H9 (cell line): ENCODE measurements at regions not wholly inside any gene's neighbourhood (a gene's known extent, or its start where the extent isn't known, plus 50 kb on each side); places are given as distances from the start of the nearest gene placed in this dataset.
A peak's percentile ranks its signal among the peaks of the same experiment; 100 is the strongest.

Source experiments
- DNase-seq: peaks from one replicate; pipeline ENCODE4 v3.0.0-alpha.2; 2017
- H2AFZ ChIP-seq: one replicate; pipeline ENCODE4 v1.6.1; 2013; ENCODE audit warnings: mild to moderate bottlenecking, low read length, control low read depth, moderate library complexity
- H2AK5ac ChIP-seq: 2 replicates; pipeline ENCODE4 v1.6.1; 2013; ENCODE audit warnings: low read length, control low read depth, mixed read lengths; ENCODE audit not compliant: insufficient read length
- H2BK120ac ChIP-seq: one replicate; pipeline ENCODE4 v1.6.1; 2013; ENCODE audit warnings: low read depth, mild to moderate bottlenecking, low read length, control low read depth, inconsistent platforms; ENCODE audit not compliant: poor library complexity, severe bottlenecking
- H2BK12ac ChIP-seq: 2 replicates; pipeline ENCODE4 v1.6.1; 2013; ENCODE audit warnings: low read length, control low read depth, mixed read lengths, low read depth; ENCODE audit not compliant: insufficient read length
- H2BK15ac ChIP-seq: 2 replicates; pipeline ENCODE4 v1.6.1; 2013; ENCODE audit warnings: low read depth, low read length, control low read depth
- H2BK20ac ChIP-seq: one replicate; pipeline ENCODE4 v1.6.1; 2013; ENCODE audit warnings: low read depth, mild to moderate bottlenecking, low read length, control low read depth, inconsistent platforms; ENCODE audit not compliant: poor library complexity, severe bottlenecking
- H2BK5ac ChIP-seq: 2 replicates; pipeline ENCODE4 v1.6.1; 2013; ENCODE audit warnings: low read length, control low read depth, mixed read lengths; ENCODE audit not compliant: insufficient read length
- H3K14ac ChIP-seq: 2 replicates; pipeline ENCODE4 v1.6.1; 2013; ENCODE audit warnings: low read length, control low read depth; ENCODE audit not compliant: insufficient read depth
- H3K18ac ChIP-seq: 2 replicates; pipeline ENCODE4 v1.6.1; 2013; ENCODE audit warnings: low read depth, mild to moderate bottlenecking, mixed read lengths, low read length, control low read depth; ENCODE audit not compliant: insufficient read length
- H3K23ac ChIP-seq: 2 replicates; pipeline ENCODE4 v1.6.1; 2013; ENCODE audit warnings: low read length, control low read depth, mixed read lengths, low read depth; ENCODE audit not compliant: insufficient read length
- H3K23me2 ChIP-seq: 2 replicates; pipeline ENCODE4 v1.6.1; 2013; ENCODE audit warnings: low read depth, mild to moderate bottlenecking, mixed read lengths, low read length, control low read depth; ENCODE audit not compliant: insufficient read length, poor library complexity, severe bottlenecking
- H3K27ac ChIP-seq: 2 replicates; pipeline ENCODE4 v1.5.1; 2013; ENCODE audit warnings: low read length, control low read depth, mixed read lengths, low read depth; ENCODE audit not compliant: insufficient read length
- H3K27me3 ChIP-seq: 2 replicates; pipeline ENCODE4 v1.6.1; 2013; ENCODE audit warnings: low read length, control low read depth, inconsistent platforms; ENCODE audit not compliant: insufficient read depth
- H3K4ac ChIP-seq: 2 replicates; pipeline ENCODE4 v1.6.1; 2013; ENCODE audit warnings: low read depth, mild to moderate bottlenecking, control low read depth, inconsistent platforms, low read length, moderate library complexity
- H3K4me1 ChIP-seq: 2 replicates; pipeline ENCODE4 v1.6.1; 2013; ENCODE audit warnings: low read length, control low read depth, inconsistent platforms; ENCODE audit not compliant: insufficient read depth
- H3K4me2 ChIP-seq: 2 replicates; pipeline ENCODE4 v1.6.1; 2013; ENCODE audit warnings: low read length, control low read depth, mixed read lengths; ENCODE audit not compliant: insufficient read length, insufficient read depth
- H3K56ac ChIP-seq: 2 replicates; pipeline ENCODE4 v1.6.1; 2013; ENCODE audit warnings: low read depth, mild to moderate bottlenecking, mixed read lengths, low read length, control low read depth; ENCODE audit not compliant: insufficient read length
- H3K79me1 ChIP-seq: 2 replicates; pipeline ENCODE4 v1.6.1; 2013; ENCODE audit warnings: low read depth, mild to moderate bottlenecking, moderate library complexity, low read length, control low read depth, inconsistent platforms; ENCODE audit not compliant: insufficient read depth, poor library complexity, severe bottlenecking
- H3K79me2 ChIP-seq: 2 replicates; pipeline ENCODE4 v1.6.1; 2013; ENCODE audit warnings: low read length, control low read depth, inconsistent platforms; ENCODE audit not compliant: insufficient read depth
- H3K9ac ChIP-seq: 2 replicates; pipeline ENCODE4 v1.6.1; 2013; ENCODE audit warnings: low read length, control low read depth, mixed read lengths; ENCODE audit not compliant: insufficient read length; ENCODE audit errors: extremely low read depth
- H3K9me3 ChIP-seq: one replicate; pipeline ENCODE4 v1.6.1; 2013; ENCODE audit warnings: low read depth, low read length, inconsistent platforms; ENCODE audit not compliant: control insufficient read depth
- H3T11ph ChIP-seq: one replicate; pipeline ENCODE4 v1.6.1; 2013; ENCODE audit warnings: mild to moderate bottlenecking, low read length, control low read depth, inconsistent platforms
- H4K20me1 ChIP-seq: one replicate; pipeline ENCODE4 v1.6.1; 2013; ENCODE audit not compliant: control insufficient read depth, insufficient read length, insufficient read depth
- H4K5ac ChIP-seq: 2 replicates; pipeline ENCODE4 v1.6.1; 2013; ENCODE audit warnings: low read depth, mild to moderate bottlenecking, mixed read lengths, low read length, control low read depth; ENCODE audit not compliant: insufficient read length
- H4K8ac ChIP-seq: replicated peaks from 2 replicates; pipeline ENCODE4 v1.6.1; 2013; ENCODE audit warnings: low read length, control low read depth, mixed read lengths, low read depth; ENCODE audit not compliant: insufficient read length
- H4K91ac ChIP-seq: 2 replicates; pipeline ENCODE4 v1.6.1; 2013; ENCODE audit warnings: low read depth, mild to moderate bottlenecking, moderate library complexity, mixed read lengths, low read length, control low read depth; ENCODE audit not compliant: insufficient read length
- H3K27ac Mint-ChIP-seq, 3 experiments: 2 replicates in 2 of 3; 3 replicates in 1 of 3; pipeline ENCODE4 v1.8.0; 2020 to 2021; ENCODE audit warnings: mixed read lengths in 3 of 3, mild to moderate bottlenecking in 1 of 3, moderate library complexity in 1 of 3
- H3K27me3 Mint-ChIP-seq: 2 replicates; pipeline ENCODE4 v1.8.0; 2021; ENCODE audit warnings: low read depth, mild to moderate bottlenecking, moderate library complexity, mixed read lengths
- H3K36me3 Mint-ChIP-seq, 3 experiments: 2 replicates in 2 of 3; 3 replicates in 1 of 3; pipeline ENCODE4 v1.8.0; 2020 to 2021; ENCODE audit warnings: low read depth in 3 of 3, mixed read lengths in 3 of 3; ENCODE audit not compliant: insufficient read depth in 1 of 3
- H3K4me1 Mint-ChIP-seq, 2 experiments: 2 replicates each; pipeline ENCODE4 v1.8.0; 2020; ENCODE audit warnings: mixed read lengths in 2 of 2
- H3K4me3 Mint-ChIP-seq, 2 experiments: 2 replicates in 1 of 2; 3 replicates in 1 of 2; pipeline ENCODE4 v1.8.0; 2020 to 2021; ENCODE audit warnings: mild to moderate bottlenecking in 2 of 2, mixed read lengths in 2 of 2, moderate library complexity in 1 of 2
- H3K9me3 Mint-ChIP-seq, 2 experiments: 2 replicates in 1 of 2; 3 replicates in 1 of 2; pipeline ENCODE4 v1.8.0; 2020; ENCODE audit warnings: mild to moderate bottlenecking in 2 of 2, mixed read lengths in 2 of 2, moderate library complexity in 1 of 2
- WGBS: extraction: QIAGEN DNeasy Blood & Tissue Kit; methylation state at CpG from one replicate; pipeline ENCODE4 v1.1.7; 2013; ENCODE audit warnings: missing lambda C conversion rate, low lambda C conversion rate, mixed read lengths; ENCODE audit not compliant: insufficient read length; ENCODE audit errors: extremely low coverage; 5-methylcytosine and 5-hydroxymethylcytosine counted together
- TF ChIP-seq, protein P1 (sequence below): fragments of 200-600 bp; sonication (generic); conservative IDR thresholded peaks from 3 replicates; pipeline ENCODE4 v1.8.0; 2021; ENCODE audit warnings: antibody characterized with exemption, mild to moderate bottlenecking

GRCh38 chr5:88951457-88951856, 68.5 kb upstream of the MEF2C start:
- H3K9me3 ChIP-seq: no peaks in the 10 kb centered on the region
- H3K4me1 Mint-ChIP-seq: peaks cover 37 to 38% of the 10 kb centered on the region in 2 experiments
- DNase-seq: no peak

More at GRCh38 chr5:88951457-88951856, 68.5 kb upstream of the MEF2C start:
- H2AFZ ChIP-seq: no peak overlapping the region
- no peak overlapping the region for H2AK5ac ChIP-seq
- no peak overlapping the region for H3K14ac ChIP-seq
- Mint-ChIP-seq H3K36me3 (no peaks in the 10 kb centered on the region), H3K4me3 (no peak overlapping the region), H3K9me3 (no peaks in the 10 kb centered on the region), H3K27ac (peak overlapping the region in 2 of 3 experiments; percentile 39 to 41; a peak in 1 of 7 replicates), H3K27me3 (no peaks in the 10 kb centered on the region)
- H2BK20ac ChIP-seq: no peak overlapping the region
- no peaks in the 10 kb centered on the region for H3K79me2 ChIP-seq
- no peak overlapping the region for H3K18ac ChIP-seq
- no peaks in the 10 kb centered on the region for H3K27me3 ChIP-seq
- no peaks in the 10 kb centered on the region for H3K79me1 ChIP-seq
- TF ChIP-seq, protein P1, sequence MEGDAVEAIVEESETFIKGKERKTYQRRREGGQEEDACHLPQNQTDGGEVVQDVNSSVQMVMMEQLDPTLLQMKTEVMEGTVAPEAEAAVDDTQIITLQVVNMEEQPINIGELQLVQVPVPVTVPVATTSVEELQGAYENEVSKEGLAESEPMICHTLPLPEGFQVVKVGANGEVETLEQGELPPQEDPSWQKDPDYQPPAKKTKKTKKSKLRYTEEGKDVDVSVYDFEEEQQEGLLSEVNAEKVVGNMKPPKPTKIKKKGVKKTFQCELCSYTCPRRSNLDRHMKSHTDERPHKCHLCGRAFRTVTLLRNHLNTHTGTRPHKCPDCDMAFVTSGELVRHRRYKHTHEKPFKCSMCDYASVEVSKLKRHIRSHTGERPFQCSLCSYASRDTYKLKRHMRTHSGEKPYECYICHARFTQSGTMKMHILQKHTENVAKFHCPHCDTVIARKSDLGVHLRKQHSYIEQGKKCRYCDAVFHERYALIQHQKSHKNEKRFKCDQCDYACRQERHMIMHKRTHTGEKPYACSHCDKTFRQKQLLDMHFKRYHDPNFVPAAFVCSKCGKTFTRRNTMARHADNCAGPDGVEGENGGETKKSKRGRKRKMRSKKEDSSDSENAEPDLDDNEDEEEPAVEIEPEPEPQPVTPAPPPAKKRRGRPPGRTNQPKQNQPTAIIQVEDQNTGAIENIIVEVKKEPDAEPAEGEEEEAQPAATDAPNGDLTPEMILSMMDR: no peak
- no peak overlapping the region for H2BK12ac ChIP-seq
- H2BK120ac ChIP-seq: no peak overlapping the region
- no peak overlapping the region for H4K8ac ChIP-seq
- H3K56ac ChIP-seq: no peak overlapping the region
- H3K27ac ChIP-seq: no peak overlapping the region
- peaks cover 18% of the 10 kb centered on the region; the same call in 1 of the 2 replicates for H3K4me1 ChIP-seq
- H2BK15ac ChIP-seq: no peak overlapping the region
- H2BK5ac ChIP-seq: no peak overlapping the region
- H3K4ac ChIP-seq: no peak overlapping the region
- H4K5ac ChIP-seq: no peak overlapping the region
- no CpG with 5 or more reads among the region's 4 CpGs for WGBS
- no peak overlapping the region for H3K23ac ChIP-seq
- H3K23me2 ChIP-seq: no peaks in the 10 kb centered on the region
- no peaks in the 10 kb centered on the region for H4K20me1 ChIP-seq
- H4K91ac ChIP-seq: no peak overlapping the region
- H3T11ph ChIP-seq: no peak overlapping the region
- no peak overlapping the region for H3K4me2 ChIP-seq
- no peak overlapping the region for H3K9ac ChIP-seq
